Stimulated activated CD4-positive, alpha-beta T cell treated with anti-CD3 and anti-CD28 coated beads, Interleukin-4, amount 100 ng/mL, for 1 hour (primary cell): ENCODE measurements at regions not wholly inside any gene's neighbourhood (a gene's known extent, or its start where the extent isn't known, plus 50 kb on each side); places are given as distances from the start of the nearest gene placed in this dataset.
"Not testable (repeated sequence)": the region's sequence is repeated elsewhere in the genome, so short reads cannot be mapped to it uniquely, and the experiment has no call there.

Experiments
- DNase-seq: peaks from one replicate; pipeline ENCODE4 v3.0.0-alpha.2; 2020

DNA sequence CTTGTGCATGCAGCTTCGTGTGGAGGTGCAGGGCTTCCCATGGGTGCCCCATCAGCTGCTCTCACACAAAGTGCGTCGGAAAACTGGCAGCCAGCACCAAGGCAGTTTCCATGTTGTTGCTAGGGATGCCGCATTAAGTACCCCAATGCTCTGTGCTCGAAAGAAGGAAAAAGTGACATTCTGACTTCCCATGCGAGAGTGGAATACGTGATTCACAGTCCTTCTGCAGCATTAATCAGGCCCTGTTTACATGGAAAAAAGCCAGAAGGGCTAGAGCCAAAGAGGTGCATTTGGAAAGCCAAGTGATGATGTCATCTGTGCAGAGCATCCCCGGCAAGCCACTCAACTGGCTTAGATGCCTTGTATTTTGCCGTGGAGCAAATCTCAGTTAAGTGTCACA lies 258.3 kb downstream of the GATA3 start:
- no peak for DNase-seq

DNA sequence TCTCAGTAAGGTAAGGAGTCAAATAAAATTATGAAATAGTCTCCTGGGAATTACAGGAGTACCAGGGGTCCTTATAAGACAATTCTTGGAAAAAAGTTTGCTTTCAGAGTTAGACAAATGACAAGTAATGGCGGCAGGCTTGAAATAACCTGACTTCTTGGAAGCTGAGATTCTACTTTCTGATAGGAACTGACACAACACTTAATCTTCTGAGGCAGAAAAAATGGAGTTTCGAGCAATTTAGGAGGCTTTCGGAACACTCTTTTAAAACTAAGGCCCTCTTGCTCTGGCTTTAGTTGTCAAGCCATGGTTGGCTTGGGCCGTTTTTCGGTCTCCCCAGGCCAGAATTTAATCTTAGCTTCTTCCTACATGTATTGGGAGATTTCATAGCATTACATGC lies 260.0 kb downstream of the GATA3 start:
- no peak for DNase-seq

DNA sequence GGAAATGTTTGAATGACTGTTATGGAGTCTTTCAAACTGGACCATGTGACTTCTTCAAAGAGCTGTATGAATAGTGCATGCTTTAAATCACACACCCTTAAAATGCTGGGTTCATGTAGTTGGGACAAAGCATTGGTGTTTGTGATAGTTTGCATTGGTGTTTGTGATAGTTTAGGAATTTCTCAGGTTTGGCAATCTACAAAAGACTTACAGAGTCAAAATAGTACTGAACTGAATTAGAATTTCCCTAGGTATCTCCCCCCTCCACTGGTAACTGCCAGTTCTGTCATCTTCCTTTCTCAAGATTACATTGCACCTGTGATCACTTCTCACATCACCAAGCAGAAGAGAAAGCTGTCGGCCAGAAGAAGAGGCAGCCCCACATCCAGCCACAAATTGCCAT lies 261.1 kb downstream of the GATA3 start:
- DNase-seq = no peak

DNA sequence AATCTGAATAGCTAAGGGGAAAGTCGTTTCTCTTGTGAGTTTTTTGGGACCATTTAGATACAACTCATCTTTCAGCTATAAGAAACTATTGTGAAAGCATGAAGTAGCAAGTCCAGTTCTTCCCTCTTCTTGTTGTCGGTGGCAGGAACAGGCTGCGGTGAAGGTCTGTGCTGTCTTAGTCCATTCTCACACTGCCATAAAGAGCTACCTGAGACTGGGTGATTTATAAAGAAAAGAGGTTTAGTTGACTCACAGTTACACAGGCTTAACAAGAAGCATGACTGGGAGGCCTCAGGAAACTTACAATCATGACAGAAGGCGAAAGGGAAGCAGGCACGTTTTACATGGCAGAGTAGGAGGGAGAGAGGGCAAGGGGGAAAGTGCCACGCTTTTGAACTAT lies 261.8 kb downstream of the GATA3 start:
- DNase-seq = no peak

DNA sequence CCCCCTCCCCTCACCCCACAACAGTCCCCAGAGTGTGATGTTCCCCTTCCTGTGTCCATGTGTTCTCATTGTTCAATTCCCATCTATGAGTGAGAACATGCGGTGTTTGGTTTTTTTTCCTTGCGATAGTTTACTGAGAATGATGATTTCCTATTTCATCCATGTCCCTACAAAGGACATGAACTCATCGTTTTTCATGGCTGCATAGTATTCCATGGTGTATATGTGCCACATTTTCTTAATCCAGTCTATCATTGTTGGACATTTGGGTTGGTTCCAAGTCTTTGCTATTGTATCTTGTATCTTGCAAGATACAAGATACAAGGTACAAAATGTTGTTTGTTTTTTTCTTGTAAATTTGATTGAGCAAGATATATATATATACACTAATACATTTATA lies 263.9 kb downstream of the GATA3 start:
- DNase-seq = not testable (repeated sequence)

DNA sequence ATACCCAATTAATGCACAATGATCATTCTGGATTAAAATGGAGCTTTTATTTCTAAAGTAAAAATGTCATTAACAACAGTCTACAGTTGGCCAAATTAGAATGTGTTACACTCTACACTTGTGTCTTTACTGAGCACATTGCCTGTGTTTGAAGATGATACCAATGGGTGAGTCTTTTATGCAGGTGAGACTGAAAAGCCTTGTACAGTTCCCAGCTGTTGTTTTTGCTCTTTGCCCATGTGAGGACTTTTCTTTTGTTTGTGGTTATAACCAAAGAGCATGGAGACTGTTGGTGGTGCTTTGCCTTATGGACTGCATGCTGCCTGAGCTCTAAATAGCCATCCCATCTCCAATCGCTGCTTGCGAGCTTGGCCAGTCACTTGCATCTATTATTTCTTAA lies 264.5 kb downstream of the GATA3 start:
- DNase-seq = no peak

DNA sequence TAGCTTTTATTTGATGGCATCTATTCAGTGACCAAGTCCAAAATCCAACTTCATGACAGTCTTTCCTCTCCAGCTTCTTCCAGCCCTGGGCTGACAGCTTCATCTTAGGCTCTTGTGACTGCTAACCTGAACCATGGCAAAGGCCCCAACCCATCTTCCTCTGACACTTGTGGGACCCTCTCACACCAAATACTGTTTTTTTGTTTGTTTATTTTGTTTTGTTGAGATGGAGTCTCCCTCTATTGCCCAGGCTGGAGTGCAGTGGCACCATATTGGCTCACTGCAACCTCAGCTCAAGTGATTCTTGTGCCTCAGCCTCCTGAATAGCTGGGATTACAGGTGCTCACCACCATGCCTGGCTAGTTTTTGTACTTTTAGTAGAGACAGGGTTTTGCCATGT lies 265.2 kb downstream of the GATA3 start:
- DNase-seq = no peak

DNA sequence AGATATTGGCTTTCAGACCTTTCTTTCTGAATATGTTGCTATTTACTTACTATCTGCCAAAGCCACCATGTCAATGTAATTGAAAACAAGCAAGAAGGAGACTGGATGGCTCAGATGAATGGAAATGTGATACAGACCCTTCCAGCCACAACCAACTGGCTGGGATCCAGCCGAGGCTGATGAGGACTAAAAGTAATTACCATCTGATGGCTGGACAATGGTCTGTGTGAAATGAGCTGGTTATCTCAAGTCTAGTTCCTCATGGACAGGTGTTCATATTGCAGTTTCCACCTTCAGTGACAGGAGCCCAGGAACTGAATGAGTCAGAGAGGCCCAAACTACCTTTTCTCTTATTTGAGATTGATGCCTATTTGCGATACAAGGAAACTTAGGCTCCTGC lies 267.5 kb downstream of the GATA3 start:
- DNase-seq = no peak

DNA sequence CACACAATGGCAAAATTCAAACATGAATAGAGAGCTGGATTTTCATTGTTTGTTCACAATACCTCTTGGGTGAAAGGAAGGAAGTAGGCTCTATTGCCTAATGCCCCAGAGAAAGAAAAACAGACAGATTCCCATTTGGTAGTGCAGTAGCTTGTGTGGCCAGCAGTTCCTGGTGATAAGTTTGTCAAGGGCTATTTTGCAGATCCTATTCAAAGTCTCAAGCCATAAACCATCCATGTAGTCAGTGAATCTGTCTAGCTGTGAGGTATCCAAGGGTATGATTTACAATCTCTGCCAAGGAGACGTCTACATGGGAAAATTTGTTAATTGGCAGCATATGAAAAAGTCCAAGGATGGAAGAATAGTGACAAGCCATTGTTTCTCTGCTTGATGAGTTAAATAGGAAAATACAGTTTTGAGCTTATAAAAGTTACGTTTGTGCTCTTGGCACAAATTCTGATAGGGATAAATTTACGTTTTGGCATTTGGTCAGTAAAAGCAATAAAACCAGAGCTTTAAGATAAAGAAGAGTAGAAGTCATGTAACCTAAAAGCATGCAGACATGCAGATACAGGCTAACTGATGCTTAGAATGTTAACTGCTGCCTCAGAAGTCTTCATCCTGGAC lies 269.1 kb downstream of the GATA3 start:
- no peak for DNase-seq

DNA sequence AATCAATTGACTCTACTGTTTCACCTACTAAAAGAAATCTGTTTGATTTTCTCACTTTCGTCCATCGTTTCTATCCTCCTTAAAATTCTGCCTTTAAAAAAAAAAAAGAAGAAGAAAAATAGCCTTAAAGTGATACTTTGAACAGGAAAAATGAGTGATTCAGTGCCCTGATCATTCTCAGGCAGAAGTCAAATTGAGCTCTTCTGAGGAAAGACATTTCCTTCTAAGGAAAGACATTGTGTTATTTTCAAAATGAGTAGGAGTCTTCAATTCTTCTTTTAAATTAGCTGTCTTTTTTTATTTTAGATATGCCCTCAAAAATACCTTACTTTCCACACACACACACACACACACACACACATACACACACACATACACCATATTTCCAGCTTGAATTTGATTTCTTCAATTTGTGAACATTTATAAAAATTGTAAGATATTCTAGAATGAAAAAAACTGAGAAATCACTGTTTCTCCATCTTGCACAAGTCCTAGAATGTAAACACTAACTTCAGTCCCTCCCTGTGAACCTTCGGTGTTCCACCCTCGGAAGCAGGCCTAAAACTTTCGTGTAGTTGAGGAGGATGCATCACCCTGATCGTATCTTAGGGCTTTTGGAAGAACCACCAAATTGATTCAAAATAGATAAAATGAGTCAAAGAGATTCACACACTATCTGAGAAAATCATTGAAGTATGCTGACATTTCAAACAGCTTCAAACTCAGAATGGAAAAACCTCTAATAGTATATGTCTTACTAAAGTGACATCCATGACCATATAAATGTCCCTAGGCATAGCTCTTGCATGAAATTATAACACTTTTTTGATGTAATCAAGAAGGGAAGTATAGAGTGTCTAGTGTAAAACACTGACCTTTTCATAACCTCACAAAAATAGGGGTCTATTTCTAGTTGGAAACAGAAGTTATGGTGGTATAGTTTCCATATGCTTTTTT lies 270.8 kb downstream of the GATA3 start:
- no peak for DNase-seq

DNA sequence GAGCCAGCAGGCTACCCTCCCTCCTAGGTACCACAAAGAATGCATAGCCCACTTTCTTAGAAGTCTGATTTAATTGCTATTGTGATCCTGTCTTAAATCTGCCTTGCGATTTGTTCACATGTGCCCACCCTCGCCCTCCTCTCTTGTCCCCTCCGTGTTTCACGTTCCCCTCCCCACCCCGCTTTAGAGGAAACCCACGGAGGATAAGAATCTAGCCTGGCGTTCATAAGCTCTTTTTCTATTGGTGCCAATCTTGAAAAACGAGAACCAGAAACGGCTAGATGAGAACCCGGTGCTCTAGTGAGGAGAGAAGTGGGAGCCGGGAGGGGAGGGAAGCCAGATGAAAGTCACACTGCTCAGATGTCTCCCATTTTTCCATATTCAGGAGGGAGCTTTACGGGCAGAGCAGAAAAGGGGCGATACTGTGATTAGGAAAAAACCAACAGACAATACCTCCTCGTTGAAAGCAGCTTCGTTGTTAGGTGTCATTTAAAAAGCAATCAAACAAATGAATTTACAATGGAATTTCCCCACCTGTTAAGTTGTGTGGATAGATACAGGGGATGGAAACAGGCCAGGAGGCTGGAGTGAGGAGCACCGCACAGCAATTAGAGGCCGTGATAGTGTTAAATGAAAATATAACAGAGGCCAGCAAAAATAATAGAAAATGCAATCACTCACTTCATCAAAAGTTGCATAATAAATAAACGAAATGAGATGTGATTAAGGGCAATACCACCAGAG lies 272.1 kb downstream of the GATA3 start:
- DNase-seq = no peak

DNA sequence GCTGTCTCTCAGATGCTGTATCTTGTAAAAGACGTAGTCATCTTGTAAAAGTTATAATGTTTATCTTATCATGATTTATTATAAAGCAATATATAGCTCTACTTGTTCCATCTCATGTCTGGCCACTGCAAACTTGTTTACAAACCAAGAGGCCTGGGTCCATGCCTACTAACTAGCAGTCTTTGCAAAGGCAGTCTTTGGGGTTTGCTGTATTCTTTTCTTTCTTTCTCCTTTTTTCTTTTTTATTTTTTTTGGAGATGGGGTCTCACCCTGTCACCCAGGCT lies 272.6 kb downstream of the GATA3 start:
- no peak for DNase-seq

DNA sequence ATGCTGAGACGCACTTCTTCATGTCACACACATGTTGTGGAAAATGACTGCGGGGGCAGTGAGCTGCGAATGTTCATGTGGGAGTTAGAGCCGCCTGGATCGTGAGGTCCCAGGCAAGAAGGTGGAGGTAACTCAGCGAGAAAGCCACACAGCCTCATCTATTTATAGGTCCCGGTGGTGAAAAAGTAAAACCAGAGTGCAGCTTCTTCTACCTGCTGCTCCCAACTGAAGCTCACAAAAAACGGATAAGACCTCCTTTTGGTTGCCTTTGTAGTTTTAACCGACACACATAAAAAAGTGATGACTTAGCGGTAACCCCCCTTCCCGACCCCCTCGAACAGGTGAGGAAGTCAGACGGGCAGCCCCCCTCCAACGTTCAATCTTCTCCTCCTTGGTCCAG lies 276.9 kb downstream of the GATA3 start:
- DNase-seq = peak; percentile 13

DNA sequence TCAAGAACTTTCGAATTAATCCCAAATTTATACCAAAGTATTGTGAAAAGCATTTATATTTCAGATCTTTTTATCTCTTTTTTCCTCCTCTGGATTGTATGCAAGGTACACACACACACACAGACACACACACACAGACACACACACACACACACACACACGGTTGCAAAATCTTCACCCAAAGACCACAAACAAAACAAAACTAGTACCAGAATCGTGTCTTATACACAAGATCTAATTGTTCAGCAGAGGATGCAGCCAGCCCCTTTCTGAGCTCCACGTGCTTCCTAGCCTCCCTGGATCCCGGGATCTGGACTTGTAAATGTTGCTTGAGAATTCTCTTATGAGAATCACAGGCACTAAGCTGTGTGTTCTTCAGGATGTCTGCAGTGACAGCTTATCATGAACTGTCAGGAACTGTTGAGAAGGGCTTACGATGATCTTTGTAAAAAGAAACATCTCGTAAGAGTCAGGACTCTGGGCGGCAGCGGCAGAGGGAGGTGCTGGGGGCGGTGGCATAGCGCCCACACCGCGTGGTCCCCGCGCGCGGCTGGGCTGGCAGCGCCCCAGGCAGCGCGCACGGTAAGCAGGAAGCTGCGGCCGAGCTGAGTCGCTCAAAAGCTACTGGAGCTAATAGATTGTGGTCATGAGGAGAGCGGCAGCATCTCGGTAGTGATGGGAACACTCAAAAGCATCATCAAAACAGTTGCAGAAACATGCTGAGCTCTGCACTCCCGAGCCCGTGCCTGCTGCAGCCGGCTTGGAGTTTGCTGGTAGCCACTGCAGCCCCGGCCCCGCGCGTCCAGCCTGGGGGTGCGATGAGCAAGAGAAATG lies 277.6 kb downstream of the GATA3 start:
- DNase-seq = peak; percentile 75

DNA sequence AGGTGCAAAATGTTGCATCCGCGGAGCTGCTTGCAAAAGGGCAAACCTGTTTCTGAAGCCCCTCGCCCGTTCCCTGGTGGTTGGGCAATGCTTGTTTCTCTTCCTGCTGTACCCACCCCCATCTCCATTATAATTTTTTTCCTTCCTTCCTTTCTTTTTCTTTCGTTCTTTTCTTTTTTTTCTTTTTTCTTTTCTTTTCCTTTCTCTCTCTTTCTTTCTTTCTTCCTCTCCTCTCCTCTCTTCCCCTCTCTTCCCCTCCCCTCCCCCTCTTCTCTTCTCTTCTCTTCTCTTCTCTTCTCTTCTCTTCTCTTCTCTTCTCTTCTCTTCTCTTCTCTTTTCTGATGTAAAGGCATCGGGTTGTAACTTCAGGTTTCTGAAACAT lies 278.2 kb downstream of the GATA3 start:
- DNase-seq = no peak

DNA sequence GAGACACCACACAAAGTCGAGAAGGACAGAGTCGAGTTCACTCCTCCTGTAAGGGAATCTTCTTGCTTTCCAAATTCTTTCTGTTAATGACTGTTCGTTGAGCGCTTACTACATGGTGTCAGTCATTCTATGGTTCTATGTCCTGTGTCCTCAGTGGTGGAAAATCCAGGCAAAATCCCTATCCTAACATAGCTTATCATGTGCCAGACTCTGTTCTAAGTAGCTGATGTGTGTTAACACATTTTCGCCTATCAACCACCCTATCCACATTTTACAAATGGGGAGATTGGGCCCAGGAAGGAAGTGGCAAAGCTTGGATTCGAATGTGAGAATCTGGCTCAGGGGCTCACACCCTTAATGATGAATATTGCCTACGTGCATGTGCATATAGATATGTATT lies 280.1 kb downstream of the GATA3 start:
- no peak for DNase-seq

DNA sequence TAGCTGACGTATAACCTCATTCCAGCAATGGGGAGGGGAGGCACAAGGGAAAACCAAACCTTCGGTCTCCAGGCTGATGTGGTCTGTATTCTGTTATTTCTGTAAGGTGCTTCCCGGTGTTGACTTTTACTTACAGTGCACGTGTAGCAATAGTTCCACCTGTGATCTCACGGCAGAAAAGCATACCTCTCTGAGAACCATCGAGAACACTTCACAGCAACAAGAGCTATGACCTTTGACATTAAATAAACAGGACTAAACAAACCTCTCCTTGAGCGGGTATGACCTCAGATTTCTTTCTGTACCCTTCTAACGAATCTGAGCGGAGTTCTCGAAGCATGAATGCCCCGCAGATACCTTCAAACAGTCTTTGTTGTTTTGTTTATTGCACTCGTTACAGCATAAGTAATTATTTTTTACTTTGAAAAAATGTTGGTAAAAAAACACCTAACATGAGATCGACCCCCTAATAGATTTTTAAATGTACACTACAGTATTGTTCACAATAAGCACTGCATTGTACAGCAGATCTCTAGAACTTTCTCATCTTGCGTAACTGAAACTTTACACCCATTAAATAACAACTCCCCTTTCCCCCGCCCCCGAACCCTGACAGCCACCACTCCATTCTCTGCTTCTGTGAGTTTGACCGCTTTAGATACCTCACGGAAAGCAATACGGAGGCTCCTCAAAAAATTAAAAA lies 282.3 kb downstream of the GATA3 start:
- DNase-seq = no peak

DNA sequence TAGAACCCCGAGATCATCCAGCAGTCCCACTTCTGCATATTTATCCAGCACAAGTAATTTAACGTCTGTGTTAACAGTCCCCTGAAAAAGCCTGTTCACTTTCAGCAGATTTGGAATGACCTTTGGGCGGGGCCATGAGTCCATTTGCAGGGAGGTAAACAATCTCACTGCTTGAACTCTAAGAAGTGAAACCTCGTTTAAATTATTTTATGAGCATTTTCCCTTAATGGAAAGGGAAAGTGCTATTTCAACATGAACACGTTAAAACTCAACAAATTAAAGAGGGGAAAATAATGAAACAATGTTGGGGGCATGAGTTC lies 282.8 kb downstream of the GATA3 start:
- DNase-seq = no peak

DNA sequence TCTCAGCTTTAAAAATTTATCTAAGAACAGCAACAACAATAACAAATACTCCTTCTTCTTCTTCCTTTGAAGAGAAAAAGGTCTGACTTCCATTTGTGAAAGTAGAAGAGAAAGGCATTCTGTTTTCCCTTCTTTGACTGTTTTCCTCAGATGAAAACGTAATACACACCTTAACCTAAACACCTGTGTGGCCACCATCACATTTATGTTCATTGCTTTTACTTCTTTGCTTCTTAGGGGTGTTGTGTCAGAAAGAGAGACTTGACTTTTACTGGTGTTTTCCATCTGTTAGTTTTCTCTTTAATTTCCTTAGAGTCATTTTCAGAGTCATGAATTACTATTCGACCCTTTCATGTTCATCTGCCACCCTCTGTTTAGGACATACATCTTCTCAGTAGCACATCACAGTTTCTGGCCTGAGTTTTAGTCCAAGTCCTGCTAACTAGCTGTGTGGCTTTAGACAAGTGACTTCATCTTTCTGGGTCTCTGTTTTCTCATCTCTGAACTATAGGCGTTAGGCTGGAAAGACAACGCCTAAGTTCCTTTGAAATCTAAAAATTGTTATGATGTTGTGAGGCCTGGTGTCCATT lies 283.8 kb downstream of the GATA3 start:
- DNase-seq = no peak

DNA sequence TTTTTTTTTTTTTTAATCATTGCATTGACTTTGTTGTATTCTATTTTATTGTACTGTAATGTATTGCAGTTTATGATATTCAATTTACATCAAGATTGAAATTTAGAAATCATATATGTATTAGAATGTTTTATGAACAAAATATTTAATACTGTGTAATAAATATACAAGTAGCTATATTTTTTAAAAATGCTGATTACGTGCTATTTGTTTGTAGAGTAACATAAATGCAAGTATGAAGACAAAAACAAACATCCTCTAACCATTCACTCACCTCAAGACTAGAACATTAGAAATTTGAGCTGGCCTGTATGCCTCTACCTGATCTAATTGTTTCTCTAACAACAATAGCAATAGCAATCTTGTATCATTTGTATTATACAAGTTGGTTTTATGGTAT lies 290.3 kb downstream of the GATA3 start:
- no peak for DNase-seq

DNA sequence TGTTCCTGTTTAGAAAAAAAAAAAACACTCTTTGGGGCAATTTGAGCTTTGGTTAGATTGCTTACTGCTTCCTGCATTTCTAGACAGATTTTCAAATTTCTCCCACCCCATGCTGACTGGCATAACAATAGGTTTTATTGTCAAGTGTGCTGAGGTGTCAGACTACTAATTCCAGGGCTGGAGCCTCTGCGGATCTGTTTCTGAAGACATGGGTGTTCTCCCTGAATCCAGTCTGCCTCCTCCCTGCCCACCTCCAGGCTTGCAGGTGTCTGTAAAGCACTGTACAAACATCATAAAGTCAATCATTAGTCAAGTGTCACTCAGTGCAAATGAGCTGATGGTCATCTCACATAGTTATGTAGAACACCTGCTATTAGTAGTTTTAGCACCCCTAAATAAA lies 292.4 kb downstream of the GATA3 start:
- DNase-seq = no peak

DNA sequence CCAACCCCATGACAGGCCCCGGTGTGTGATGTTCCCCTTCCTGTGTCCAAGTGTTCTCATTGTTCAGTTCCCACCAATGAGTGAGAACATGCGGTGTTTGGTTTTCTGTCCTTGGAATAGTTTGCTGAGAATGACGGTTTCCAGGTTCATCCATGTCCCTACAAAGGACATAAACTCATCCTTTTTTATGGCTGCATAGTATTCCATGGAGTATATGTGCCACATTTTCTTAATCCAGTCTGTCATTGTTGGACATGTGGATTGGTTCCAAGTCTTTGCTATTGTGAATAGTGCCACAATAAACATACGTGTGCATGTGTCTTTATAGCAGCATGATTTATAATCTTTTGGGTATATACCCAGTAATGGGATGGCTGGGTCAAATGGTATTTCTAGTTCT lies 293.1 kb downstream of the GATA3 start:
- not testable (repeated sequence) for DNase-seq
